ENCODE measurements at regions not wholly inside any gene's neighbourhood (a gene's known extent, or its start where the extent isn't known, plus 50 kb on each side); places are given as distances from the start of the nearest gene placed in this dataset.

GRCh38 chr4:124333466-124333865 lies 379.1 kb downstream of the ANKRD50 start:
- TF ChIP-seq, protein P1, sequence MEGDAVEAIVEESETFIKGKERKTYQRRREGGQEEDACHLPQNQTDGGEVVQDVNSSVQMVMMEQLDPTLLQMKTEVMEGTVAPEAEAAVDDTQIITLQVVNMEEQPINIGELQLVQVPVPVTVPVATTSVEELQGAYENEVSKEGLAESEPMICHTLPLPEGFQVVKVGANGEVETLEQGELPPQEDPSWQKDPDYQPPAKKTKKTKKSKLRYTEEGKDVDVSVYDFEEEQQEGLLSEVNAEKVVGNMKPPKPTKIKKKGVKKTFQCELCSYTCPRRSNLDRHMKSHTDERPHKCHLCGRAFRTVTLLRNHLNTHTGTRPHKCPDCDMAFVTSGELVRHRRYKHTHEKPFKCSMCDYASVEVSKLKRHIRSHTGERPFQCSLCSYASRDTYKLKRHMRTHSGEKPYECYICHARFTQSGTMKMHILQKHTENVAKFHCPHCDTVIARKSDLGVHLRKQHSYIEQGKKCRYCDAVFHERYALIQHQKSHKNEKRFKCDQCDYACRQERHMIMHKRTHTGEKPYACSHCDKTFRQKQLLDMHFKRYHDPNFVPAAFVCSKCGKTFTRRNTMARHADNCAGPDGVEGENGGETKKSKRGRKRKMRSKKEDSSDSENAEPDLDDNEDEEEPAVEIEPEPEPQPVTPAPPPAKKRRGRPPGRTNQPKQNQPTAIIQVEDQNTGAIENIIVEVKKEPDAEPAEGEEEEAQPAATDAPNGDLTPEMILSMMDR (IDR thresholded peaks at IDR 0.05): no peak
- no peak for TF ChIP-seq RFX5 (IDR thresholded peaks at IDR 0.05; ENCODE audit: low read length)

All from SK-N-SH (cell line).